ENCODE measurements at regions not wholly inside any gene's neighbourhood (a gene's known extent, or its start where the extent isn't known, plus 50 kb on each side); places are given as distances from the start of the nearest gene placed in this dataset.

DNA sequence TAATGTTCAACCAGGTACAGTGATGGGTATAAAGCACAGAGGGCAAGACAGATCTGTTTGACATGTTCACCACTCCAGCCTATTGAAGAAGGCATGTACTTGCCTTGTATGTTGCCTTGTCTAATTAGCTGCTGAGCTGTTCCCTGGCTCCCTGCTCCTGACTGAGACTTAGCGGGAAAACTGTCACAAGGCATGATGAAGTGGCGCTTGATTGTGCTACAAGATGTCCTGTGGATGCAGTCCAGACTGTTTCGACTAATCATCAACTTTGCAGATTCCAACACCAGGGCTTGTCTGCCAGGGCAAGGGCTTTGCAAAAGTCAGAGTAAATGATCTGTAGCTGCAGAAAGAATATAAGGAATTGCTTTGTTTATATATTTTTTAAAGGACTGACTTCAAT, 136.2 kb upstream of the NRBF2 start:
- TF ChIP-seq CTCF (IDR thresholded peaks at IDR 0.05): no peak
- no peak for TF ChIP-seq POLR2A (IDR thresholded peaks at IDR 0.05)

Data from esophagus squamous epithelium (tissue), 4 donors.